ENCODE measurements at regions not wholly inside any gene's neighbourhood (a gene's known extent, or its start where the extent isn't known, plus 50 kb on each side); places are given as distances from the start of the nearest gene placed in this dataset.
A peak's percentile ranks its signal among the peaks of the same experiment; 100 is the strongest.

GRCh38 chr3:71862371-71863140 lies 77.6 kb upstream of the PROK2 start (continued):
- TF ChIP-seq, protein P1, sequence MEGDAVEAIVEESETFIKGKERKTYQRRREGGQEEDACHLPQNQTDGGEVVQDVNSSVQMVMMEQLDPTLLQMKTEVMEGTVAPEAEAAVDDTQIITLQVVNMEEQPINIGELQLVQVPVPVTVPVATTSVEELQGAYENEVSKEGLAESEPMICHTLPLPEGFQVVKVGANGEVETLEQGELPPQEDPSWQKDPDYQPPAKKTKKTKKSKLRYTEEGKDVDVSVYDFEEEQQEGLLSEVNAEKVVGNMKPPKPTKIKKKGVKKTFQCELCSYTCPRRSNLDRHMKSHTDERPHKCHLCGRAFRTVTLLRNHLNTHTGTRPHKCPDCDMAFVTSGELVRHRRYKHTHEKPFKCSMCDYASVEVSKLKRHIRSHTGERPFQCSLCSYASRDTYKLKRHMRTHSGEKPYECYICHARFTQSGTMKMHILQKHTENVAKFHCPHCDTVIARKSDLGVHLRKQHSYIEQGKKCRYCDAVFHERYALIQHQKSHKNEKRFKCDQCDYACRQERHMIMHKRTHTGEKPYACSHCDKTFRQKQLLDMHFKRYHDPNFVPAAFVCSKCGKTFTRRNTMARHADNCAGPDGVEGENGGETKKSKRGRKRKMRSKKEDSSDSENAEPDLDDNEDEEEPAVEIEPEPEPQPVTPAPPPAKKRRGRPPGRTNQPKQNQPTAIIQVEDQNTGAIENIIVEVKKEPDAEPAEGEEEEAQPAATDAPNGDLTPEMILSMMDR (IDR thresholded peaks at IDR 0.05): no peak
- no peak for TF ChIP-seq ATOH8 (CRISPR knock-in tag; IDR thresholded peaks at IDR 0.05; ENCODE audit: low read depth)
- TF ChIP-seq HOXB13 (CRISPR knock-in tag; IDR thresholded peaks at IDR 0.05; ENCODE audit: low read depth): no peak

GRCh38 chr3:71859123-71859519 lies 74.2 kb upstream of the PROK2 start:
- H3K27ac ChIP-seq: no peak overlapping the region
- ChIA-PET CTCF (interaction anchor here (0.7 to 7.1 kb wide), 5 partner anchors 16 to 150 kb away, joined by 4 to 28 read pairs (median 5); no protein-coding TSS in a partner anchor), POLR2A (no interaction called here)
- peak; percentile 11 to 42 for DNase-seq (ENCODE audit: low read depth in 1 of 2, low spot score in 1 of 2)
- no peak overlapping the region for H3K4me3 ChIP-seq
- no peaks in the 10 kb centered on the region for H3K4me1 ChIP-seq
- ATAC-seq: peak; percentile 64 to 69; a peak in 3 of 6 replicates
- peaks cover 10% of the 10 kb centered on the region for H3K9me3 ChIP-seq
- TF ChIP-seq ZFP36 (IDR thresholded peaks at IDR 0.05; ENCODE audit: borderline replicate concordance, partially characterized antibody) (no peak), PHF8 (IDR thresholded peaks at IDR 0.05; ENCODE audit: borderline replicate concordance, low read depth) (no peak), MAZ (IDR thresholded peaks at IDR 0.05; ENCODE audit: borderline replicate concordance, low read depth, low read length) (no peak), POLR2AphosphoS2 (conservative IDR thresholded peaks at IDR 0.05; ENCODE audit: low read length) (no peak), SMC3 (IDR thresholded peaks at IDR 0.05) (peak; percentile 40; the same call in 2 of the 3 replicates), MAFK (IDR thresholded peaks at IDR 0.05; ENCODE audit: partially characterized antibody) (no peak), RAD21 (conservative IDR thresholded peaks at IDR 0.05 in 1 of 2, IDR thresholded peaks at IDR 0.05 in 1 of 2) (peak; percentile 56 to 64), EP300 (IDR thresholded peaks at IDR 0.05) (no peak), ESRRA (IDR thresholded peaks at IDR 0.05; ENCODE audit: borderline replicate concordance, low read length) (no peak)
- TF ChIP-seq, protein P2, sequence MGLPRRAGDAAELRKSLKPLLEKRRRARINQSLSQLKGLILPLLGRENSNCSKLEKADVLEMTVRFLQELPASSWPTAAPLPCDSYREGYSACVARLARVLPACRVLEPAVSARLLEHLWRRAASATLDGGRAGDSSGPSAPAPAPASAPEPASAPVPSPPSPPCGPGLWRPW (IDR thresholded peaks at IDR 0.05): no peak
- TF ChIP-seq, protein P3, sequence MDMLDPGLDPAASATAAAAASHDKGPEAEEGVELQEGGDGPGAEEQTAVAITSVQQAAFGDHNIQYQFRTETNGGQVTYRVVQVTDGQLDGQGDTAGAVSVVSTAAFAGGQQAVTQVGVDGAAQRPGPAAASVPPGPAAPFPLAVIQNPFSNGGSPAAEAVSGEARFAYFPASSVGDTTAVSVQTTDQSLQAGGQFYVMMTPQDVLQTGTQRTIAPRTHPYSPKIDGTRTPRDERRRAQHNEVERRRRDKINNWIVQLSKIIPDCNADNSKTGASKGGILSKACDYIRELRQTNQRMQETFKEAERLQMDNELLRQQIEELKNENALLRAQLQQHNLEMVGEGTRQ (IDR thresholded peaks at IDR 0.05): no peak
- TF ChIP-seq, protein P1 (IDR thresholded peaks at IDR 0.05): peak; percentile 40
- WGBS (ENCODE audit: missing lambda C conversion rate): 47% methylated on average over 3 of the region's 3 CpGs
- H3K4me2 ChIP-seq: no peak overlapping the region
- FAIRE-seq: no peak

DNA sequence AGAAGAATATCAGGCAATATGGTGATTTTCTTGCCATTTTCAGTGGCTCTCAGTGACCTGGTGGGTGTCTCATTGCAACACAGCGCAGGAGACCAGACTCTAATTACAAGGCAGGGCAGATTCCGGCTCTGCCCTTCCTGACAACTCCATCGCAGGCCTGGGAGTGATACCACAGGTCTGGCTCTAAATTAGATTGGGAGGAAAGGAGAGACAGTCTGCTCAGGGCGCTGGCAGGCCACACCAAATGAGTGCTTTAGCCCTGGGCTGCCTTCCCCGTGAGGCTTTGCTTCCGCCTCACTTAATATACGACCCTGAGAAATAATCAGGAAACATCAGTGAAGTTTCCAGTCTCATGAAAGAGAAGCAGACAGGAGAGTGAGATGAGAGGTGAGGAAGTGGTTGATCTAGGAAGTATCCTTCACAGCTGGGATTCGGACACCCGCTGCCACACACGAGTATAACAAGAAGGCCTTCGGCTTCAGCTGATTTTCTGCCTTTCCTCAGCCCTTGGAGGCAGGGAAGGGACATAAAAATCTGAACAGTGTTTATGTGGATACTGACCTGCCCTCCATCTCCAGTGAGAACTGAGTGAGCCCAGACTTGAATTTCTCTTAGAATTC lies 73.7 kb upstream of the PROK2 start:
- no peak for ATAC-seq
- TF ChIP-seq, protein P1 (IDR thresholded peaks at IDR 0.05): no peak
- no peak for TF ChIP-seq NR3C1 (IDR thresholded peaks at IDR 0.05)
- TF ChIP-seq NPAS2 (CRISPR knock-in tag; IDR thresholded peaks at IDR 0.05; ENCODE audit: borderline replicate concordance): no peak
- TF ChIP-seq MAFK (IDR thresholded peaks at IDR 0.05; ENCODE audit: partially characterized antibody): no peak
- no peak for TF ChIP-seq ESRRA (IDR thresholded peaks at IDR 0.05; ENCODE audit: borderline replicate concordance, low read length)
- no peak for TF ChIP-seq RAD21 (conservative IDR thresholded peaks at IDR 0.05 in 1 of 2, IDR thresholded peaks at IDR 0.05 in 1 of 2)
- no peak for TF ChIP-seq ZNF302 (CRISPR knock-in tag; IDR thresholded peaks at IDR 0.05)
- no peak for TF ChIP-seq RARB (CRISPR knock-in tag; IDR thresholded peaks at IDR 0.05)
- TF ChIP-seq ATOH8 (CRISPR knock-in tag; IDR thresholded peaks at IDR 0.05; ENCODE audit: low read depth): no peak
- no peak for TF ChIP-seq HOXB13 (CRISPR knock-in tag; IDR thresholded peaks at IDR 0.05; ENCODE audit: low read depth)
- no peak for TF ChIP-seq PBX3 (IDR thresholded peaks at IDR 0.05)

More for the DNA sequence above, 73.7 kb upstream of the PROK2 start:
- WGBS (ENCODE audit: missing lambda C conversion rate): 61% methylated on average over 11 of the region's 11 CpGs
- Histone ChIP-seq H3K4me3 (no peak overlapping the region), H3K4me2 (no peak overlapping the region), H3K4me1 (no peaks in the 10 kb centered on the region), H3K9me3 (peaks cover 10% of the 10 kb centered on the region), H3K27ac (no peak overlapping the region)
- no peak for DNase-seq (ENCODE audit: low read depth in 1 of 2, low spot score in 1 of 2)
- ChIA-PET POLR2A (no interaction called here), CTCF (interaction anchor here (1.2 to 7.1 kb wide), 3 partner anchors 16 to 145 kb away, joined by 4 to 28 read pairs (median 19); no protein-coding TSS in a partner anchor)
- no peak for FAIRE-seq
